Body of pancreas (tissue), 4 donors: ENCODE measurements at regions not wholly inside any gene's neighbourhood (a gene's known extent, or its start where the extent isn't known, plus 50 kb on each side); places are given as distances from the start of the nearest gene placed in this dataset.

Experiments used
- ATAC-seq: fragments of 150-250 bp; one replicate; pipeline ENCODE4 v1.9.1; 2016
- DNase-seq, 4 donors: peaks; one replicate each; pipeline ENCODE4 v3.0.0-alpha.2; 2019
- H3K27ac ChIP-seq, 4 donors: fragments of 200-600 bp; sonication (generic); 1 replicate in 3 of 4; 2 replicates in 1 of 4; pipeline versions ENCODE4 v1.5.1 to v1.6.1; 2016 to 2019; ENCODE audit warnings: mild to moderate bottlenecking in 1 of 4, mixed read lengths in 1 of 4, moderate library complexity in 1 of 4
- H3K27me3 ChIP-seq, 2 donors: fragments of 200-600 bp; sonication (generic); one replicate each; pipeline ENCODE4 v1.6.0; 2016; ENCODE audit warnings: mild to moderate bottlenecking in 1 of 2
- H3K36me3 ChIP-seq, 2 donors: fragments of 200-600 bp; sonication (generic); replicated peaks in 1 of 2; 2 replicates each; pipeline ENCODE4 v1.5.1; 2016; ENCODE audit warnings: low read depth in 2 of 2; ENCODE audit not compliant: insufficient read depth in 1 of 2
- H3K4me1 ChIP-seq: fragments of 200-600 bp; sonication (generic); one replicate; pipeline ENCODE4 v1.6.0; 2016
- H3K4me3 ChIP-seq, 2 donors: fragments of 200-600 bp; sonication (generic); 1 replicate in 1 of 2; 2 replicates in 1 of 2; pipeline ENCODE4 v1.5.1; 2016 to 2019
- H3K9me3 ChIP-seq, 3 donors: fragments of 200-600 bp; sonication (generic); 1 replicate in 2 of 3; 2 replicates in 1 of 3; pipeline ENCODE4 v1.5.1; 2016
- POLR2A ChIP-seq, 3 donors: fragments of 450-650 bp; IDR thresholded peaks; one replicate each; pipeline ENCODE4 v1.6.1; 2016; ENCODE audit warnings: antibody characterized with exemption in 3 of 3, mild to moderate bottlenecking in 2 of 3
- WGBS, 2 donors: methylation state at CpG; one replicate each; pipeline ENCODE4 v1.1.5; 2017; 5-methylcytosine and 5-hydroxymethylcytosine counted together
- intact Hi-C: fragments of 100-400 bp; cut with DNase I; formaldehyde crosslinking; loops from one replicate; pipeline ENCODE4 v1.15.1; 2023
- TF ChIP-seq, protein P1 (sequence below), 7 experiments: fragments of 450-650 bp in 4 of 7; fragments of 200-600 bp in 3 of 7; sonication (generic) in 3 of 7; IDR thresholded peaks; one replicate each; pipeline ENCODE4 v1.5.1; 2016 to 2019; ENCODE audit warnings: antibody characterized with exemption in 7 of 7

DNA sequence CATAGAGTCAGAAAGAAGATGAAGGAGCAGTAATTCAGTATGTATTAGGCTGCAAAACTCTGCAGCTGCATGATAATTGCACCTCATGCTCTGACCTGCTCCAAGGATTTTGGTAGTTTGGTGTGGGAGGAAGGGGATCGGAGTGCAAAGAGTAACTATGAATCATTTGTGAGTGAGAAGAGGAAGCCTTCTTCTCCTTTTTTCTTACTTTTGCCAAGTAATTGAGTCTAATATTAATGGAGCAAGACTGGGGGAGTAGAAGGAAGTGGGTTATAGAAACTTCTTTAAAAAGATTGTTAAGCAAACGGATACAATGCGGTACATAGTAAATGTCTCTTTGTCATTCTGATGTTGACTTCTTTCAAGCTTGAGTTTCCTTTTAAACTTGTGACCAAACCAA, 276.5 kb downstream of the EDEM1 start:
- DNase-seq (no peak), ATAC-seq (no peak)
- WGBS, 2 donors, result 51 to 73% methylated on average over 3 of the region's 3 CpGs
- no peaks in the 10 kb centered on the region for H3K36me3 ChIP-seq
- TF ChIP-seq POLR2A (IDR thresholded peaks at IDR 0.05), result no peak
- TF ChIP-seq, protein P1, sequence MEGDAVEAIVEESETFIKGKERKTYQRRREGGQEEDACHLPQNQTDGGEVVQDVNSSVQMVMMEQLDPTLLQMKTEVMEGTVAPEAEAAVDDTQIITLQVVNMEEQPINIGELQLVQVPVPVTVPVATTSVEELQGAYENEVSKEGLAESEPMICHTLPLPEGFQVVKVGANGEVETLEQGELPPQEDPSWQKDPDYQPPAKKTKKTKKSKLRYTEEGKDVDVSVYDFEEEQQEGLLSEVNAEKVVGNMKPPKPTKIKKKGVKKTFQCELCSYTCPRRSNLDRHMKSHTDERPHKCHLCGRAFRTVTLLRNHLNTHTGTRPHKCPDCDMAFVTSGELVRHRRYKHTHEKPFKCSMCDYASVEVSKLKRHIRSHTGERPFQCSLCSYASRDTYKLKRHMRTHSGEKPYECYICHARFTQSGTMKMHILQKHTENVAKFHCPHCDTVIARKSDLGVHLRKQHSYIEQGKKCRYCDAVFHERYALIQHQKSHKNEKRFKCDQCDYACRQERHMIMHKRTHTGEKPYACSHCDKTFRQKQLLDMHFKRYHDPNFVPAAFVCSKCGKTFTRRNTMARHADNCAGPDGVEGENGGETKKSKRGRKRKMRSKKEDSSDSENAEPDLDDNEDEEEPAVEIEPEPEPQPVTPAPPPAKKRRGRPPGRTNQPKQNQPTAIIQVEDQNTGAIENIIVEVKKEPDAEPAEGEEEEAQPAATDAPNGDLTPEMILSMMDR (IDR thresholded peaks at IDR 0.05), result no peak
- no peaks in the 10 kb centered on the region for H3K27me3 ChIP-seq
- H3K27ac ChIP-seq, result peak overlapping the region in 1 of 4 donors; percentile 17
- no peak overlapping the region for H3K4me3 ChIP-seq
- no peaks in the 10 kb centered on the region for H3K4me1 ChIP-seq
- H3K9me3 ChIP-seq, result no peaks in the 10 kb centered on the region
- intact Hi-C loops, result no loop called here

- Histone ChIP-seq H3K9me3 (no peaks in the 10 kb centered on the region), H3K27me3 (no peaks in the 10 kb centered on the region), H3K4me1 (no peaks in the 10 kb centered on the region), H3K36me3 (no peaks in the 10 kb centered on the region), H3K4me3 (no peak overlapping the region), H3K27ac (peak overlapping the region in 1 of 4 donors; percentile 17)
- 60 to 73% methylated on average over 4 of the region's 4 CpGs for WGBS, 2 donors
- ATAC-seq, result no peak
- intact Hi-C loops, result no loop called here
- no peak for DNase-seq
- no peak for TF ChIP-seq POLR2A (IDR thresholded peaks at IDR 0.05)
- TF ChIP-seq, protein P1 (IDR thresholded peaks at IDR 0.05), result no peak
These were observed 277.1 kb downstream of the EDEM1 start for GRCh38 chr3:5464649-5465048.

DNA sequence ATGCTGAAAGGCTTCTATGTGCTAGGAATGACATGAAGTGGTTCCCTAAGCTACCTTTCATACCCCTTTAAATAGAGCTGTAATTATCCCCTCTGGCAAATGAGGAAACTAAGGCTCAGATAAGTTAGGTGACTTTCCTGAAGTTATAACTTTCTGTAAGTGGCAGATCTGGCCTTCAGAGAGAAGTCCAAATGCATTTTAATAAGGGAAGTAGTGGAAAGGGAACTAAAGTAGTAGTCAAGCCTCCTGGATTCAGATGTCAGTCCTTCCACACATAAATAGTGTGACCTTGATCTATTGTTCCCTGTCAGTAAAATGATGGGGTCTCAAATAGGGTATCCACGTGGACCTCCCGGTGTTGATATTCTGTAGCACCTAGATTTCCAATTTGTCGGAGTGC, 277.7 kb downstream of the EDEM1 start:
- Histone ChIP-seq H3K27ac (peak overlapping the region in 1 of 4 donors; percentile 8), H3K36me3 (no peaks in the 10 kb centered on the region), H3K9me3 (no peaks in the 10 kb centered on the region), H3K4me3 (no peak overlapping the region), H3K27me3 (no peaks in the 10 kb centered on the region), H3K4me1 (no peaks in the 10 kb centered on the region)
- WGBS, 2 donors, result 77 to 80% methylated on average over 3 of the region's 3 CpGs
- TF ChIP-seq POLR2A (IDR thresholded peaks at IDR 0.05), result no peak
- TF ChIP-seq, protein P1 (IDR thresholded peaks at IDR 0.05), result no peak
- ATAC-seq (no peak), DNase-seq (no peak)
- intact Hi-C loops, result no loop called here

- WGBS, 2 donors, result 68 to 78% methylated on average over 3 of the region's 3 CpGs
- ATAC-seq, result no peak
These were observed 278.6 kb downstream of the EDEM1 start for GRCh38 chr3:5466065-5466464.

GRCh38 chr3:5466717-5467116, 279.2 kb downstream of the EDEM1 start:
- 81 to 96% methylated on average over 1 of the region's 1 CpG for WGBS, 2 donors
- no peak for ATAC-seq

More at GRCh38 chr3:5466065-5466464, 278.6 kb downstream of the EDEM1 start:
- TF ChIP-seq POLR2A (IDR thresholded peaks at IDR 0.05), result no peak
- TF ChIP-seq, protein P1 (IDR thresholded peaks at IDR 0.05), result no peak
- Histone ChIP-seq H3K4me3 (no peak overlapping the region), H3K27me3 (no peaks in the 10 kb centered on the region), H3K9me3 (no peaks in the 10 kb centered on the region), H3K36me3 (no peaks in the 10 kb centered on the region), H3K27ac (no peak overlapping the region), H3K4me1 (no peaks in the 10 kb centered on the region)
- DNase-seq, result no peak
- intact Hi-C loops, result no loop called here

More at GRCh38 chr3:5466717-5467116, 279.2 kb downstream of the EDEM1 start:
- DNase-seq, result no peak
- TF ChIP-seq, protein P1 (IDR thresholded peaks at IDR 0.05), result no peak
- no peak for TF ChIP-seq POLR2A (IDR thresholded peaks at IDR 0.05)
- Histone ChIP-seq H3K36me3 (no peaks in the 10 kb centered on the region), H3K4me1 (no peaks in the 10 kb centered on the region), H3K9me3 (no peaks in the 10 kb centered on the region), H3K4me3 (no peak overlapping the region), H3K27ac (no peak overlapping the region), H3K27me3 (no peaks in the 10 kb centered on the region)
- intact Hi-C loops, result no loop called here
